ENCODE measurements at regions not wholly inside any gene's neighbourhood (a gene's known extent, or its start where the extent isn't known, plus 50 kb on each side); places are given as distances from the start of the nearest gene placed in this dataset.

DNA sequence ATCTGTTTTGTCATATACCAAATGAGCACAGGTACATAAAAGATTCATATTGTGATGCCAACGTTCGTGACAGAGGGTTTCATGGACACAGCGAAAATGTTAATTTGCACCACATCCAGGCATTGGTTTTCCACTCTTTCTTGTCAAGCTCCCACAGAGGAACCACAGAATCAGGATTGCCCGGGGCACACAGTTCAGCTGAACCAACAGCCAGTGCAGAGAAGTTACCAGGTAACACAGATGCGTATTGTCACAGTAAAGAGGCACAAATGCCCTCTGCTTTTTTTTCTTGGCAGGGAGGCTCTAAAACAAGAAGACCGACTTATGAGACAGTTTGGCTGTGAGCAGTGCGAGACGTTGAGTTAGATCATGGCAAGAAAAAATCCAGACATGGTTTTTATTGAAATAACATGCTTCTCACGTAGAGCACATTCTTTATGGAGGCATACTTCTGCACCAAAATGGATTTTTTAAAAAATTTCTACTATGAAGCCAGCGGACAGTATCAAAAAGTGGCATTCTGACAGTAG lies 331.1 kb upstream of the KIAA1217 start (continued):
- no peak for TF ChIP-seq E2F6 (IDR thresholded peaks at IDR 0.05)
- TF ChIP-seq CHD1 (IDR thresholded peaks at IDR 0.05; ENCODE audit: low read depth, low read length) = no peak
- no peak for TF ChIP-seq KDM5A (IDR thresholded peaks at IDR 0.05; ENCODE audit: low read length)
- TF ChIP-seq CHD7 (IDR thresholded peaks at IDR 0.05; ENCODE audit: insufficient replicate concordance, low read length) = no peak
- no peak for TF ChIP-seq ASH2L (IDR thresholded peaks at IDR 0.05; ENCODE audit: low read length)
- no peak for TF ChIP-seq HDAC6 (IDR thresholded peaks at IDR 0.05; ENCODE audit: low read depth, low read length)
